OCI-LY3 (cell line): ENCODE measurements at regions not wholly inside any gene's neighbourhood (a gene's known extent, or its start where the extent isn't known, plus 50 kb on each side); places are given as distances from the start of the nearest gene placed in this dataset.

ENCODE experiments used
- EZH2phosphoT487 ChIP-seq: fragments of 200-600 bp; shearing (Covaris generic); IDR thresholded peaks from 2 replicates; pipeline ENCODE4 v1.6.1; 2018; ENCODE audit warnings: antibody characterized with exemption, mixed run types, low read depth
- TF ChIP-seq, protein P1 (sequence below): fragments of 200-600, 300-600 bp; sonication (generic); IDR thresholded peaks from 2 replicates; pipeline ENCODE4 v1.5.1; 2014; ENCODE audit warnings: antibody characterized with exemption, low read length, low read depth

- TF ChIP-seq, protein P1, sequence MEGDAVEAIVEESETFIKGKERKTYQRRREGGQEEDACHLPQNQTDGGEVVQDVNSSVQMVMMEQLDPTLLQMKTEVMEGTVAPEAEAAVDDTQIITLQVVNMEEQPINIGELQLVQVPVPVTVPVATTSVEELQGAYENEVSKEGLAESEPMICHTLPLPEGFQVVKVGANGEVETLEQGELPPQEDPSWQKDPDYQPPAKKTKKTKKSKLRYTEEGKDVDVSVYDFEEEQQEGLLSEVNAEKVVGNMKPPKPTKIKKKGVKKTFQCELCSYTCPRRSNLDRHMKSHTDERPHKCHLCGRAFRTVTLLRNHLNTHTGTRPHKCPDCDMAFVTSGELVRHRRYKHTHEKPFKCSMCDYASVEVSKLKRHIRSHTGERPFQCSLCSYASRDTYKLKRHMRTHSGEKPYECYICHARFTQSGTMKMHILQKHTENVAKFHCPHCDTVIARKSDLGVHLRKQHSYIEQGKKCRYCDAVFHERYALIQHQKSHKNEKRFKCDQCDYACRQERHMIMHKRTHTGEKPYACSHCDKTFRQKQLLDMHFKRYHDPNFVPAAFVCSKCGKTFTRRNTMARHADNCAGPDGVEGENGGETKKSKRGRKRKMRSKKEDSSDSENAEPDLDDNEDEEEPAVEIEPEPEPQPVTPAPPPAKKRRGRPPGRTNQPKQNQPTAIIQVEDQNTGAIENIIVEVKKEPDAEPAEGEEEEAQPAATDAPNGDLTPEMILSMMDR = no peak
- TF ChIP-seq EZH2phosphoT487 = no peak
These were observed 453.0 kb downstream of the CENPC start for GRCh38 chr4:67092351-67092750.
